T-cell (primary cell): ENCODE measurements at regions not wholly inside any gene's neighbourhood (a gene's known extent, or its start where the extent isn't known, plus 50 kb on each side); places are given as distances from the start of the nearest gene placed in this dataset.
A peak's percentile ranks its signal among the peaks of the same experiment; 100 is the strongest.

Experiments used
- ATAC-seq, 4 experiments: fragments of 200-7000 bp in 3 of 4; fragments of 150-1000 bp in 1 of 4; cut with Tn5 transposase; replicated peaks in 1 of 4; 1 replicate in 3 of 4; 2 replicates in 1 of 4; pipeline ENCODE4 v1.10.0; 2021; ENCODE audit warnings: moderate library complexity in 3 of 4, mild to moderate bottlenecking in 2 of 4, moderate number of reproducible peaks in 1 of 4
- CTCF ChIA-PET, 2 donors: fragments of 300-600 bp; sonication (Branson Sonifier 250); formaldehyde crosslinking; loops; one replicate each; lab custom pipeline; 2022; ENCODE audit warnings: antibody characterized with exemption in 2 of 2; lab: Charles Lee
- POLR2A ChIA-PET, 2 donors: fragments of 300-600 bp; sonication (Branson Sonifier 250); formaldehyde crosslinking; loops; one replicate each; lab custom pipeline; 2022; ENCODE audit warnings: antibody characterized with exemption in 2 of 2; lab: Charles Lee
- DNase-seq, 35 experiments: peaks; one replicate each; pipeline versions ENCODE4 v3.0.0 to v3.0.0-alpha.2; 2013 to 2023
- H3K27ac ChIP-seq: one replicate; pipeline ENCODE4 v1.5.1; 2013; ENCODE audit warnings: low read length
- H3K27me3 ChIP-seq, 2 experiments: replicated peaks in 1 of 2; 1 replicate in 1 of 2; 2 replicates in 1 of 2; pipeline versions ENCODE4 v1.6.1 to v1.7.0; 2013; ENCODE audit warnings: low read length in 1 of 2, mixed read lengths in 1 of 2; ENCODE audit not compliant: control insufficient read depth in 2 of 2, insufficient read depth in 2 of 2; ENCODE audit errors: extremely low read depth in 1 of 2
- H3K36me3 ChIP-seq, 2 donors: 1 replicate in 1 of 2; 2 replicates in 1 of 2; pipeline versions ENCODE4 v1.6.1 to v1.7.0; 2013; ENCODE audit warnings: low read length in 1 of 2; ENCODE audit not compliant: control insufficient read depth in 2 of 2, insufficient read depth in 1 of 2; ENCODE audit errors: extremely low read depth in 1 of 2
- H3K4me1 ChIP-seq, 2 experiments: 1 replicate in 1 of 2; 2 replicates in 1 of 2; pipeline versions ENCODE4 v1.6.1 to v1.7.0; 2013; ENCODE audit warnings: low read length in 2 of 2, mixed read lengths in 1 of 2; ENCODE audit not compliant: insufficient read depth in 2 of 2, control insufficient read depth in 1 of 2; ENCODE audit errors: extremely low read depth in 1 of 2
- H3K4me3 ChIP-seq, 2 donors: 1 replicate in 1 of 2; 2 replicates in 1 of 2; pipeline versions ENCODE4 v1.5.1 to v1.7.0; 2013; ENCODE audit warnings: mild to moderate bottlenecking in 2 of 2, low read length in 1 of 2, moderate library complexity in 1 of 2; ENCODE audit not compliant: control insufficient read depth in 1 of 2; ENCODE audit errors: extremely low read depth in 1 of 2
- H3K9me3 ChIP-seq: 2 replicates; pipeline ENCODE4 v1.7.0; 2013
- H3K27ac Mint-ChIP-seq, 2 donors: one replicate each; pipeline ENCODE4 v1.8.0; 2020 to 2021; ENCODE audit warnings: mild to moderate bottlenecking in 2 of 2, mixed read lengths in 2 of 2
- H3K27me3 Mint-ChIP-seq, 2 donors: one replicate each; pipeline ENCODE4 v1.8.0; 2021 to 2022; ENCODE audit warnings: mixed read lengths in 2 of 2
- H3K36me3 Mint-ChIP-seq: one replicate; pipeline ENCODE4 v1.8.0; 2021; ENCODE audit warnings: mixed read lengths
- H3K4me1 Mint-ChIP-seq, 3 donors: one replicate each; pipeline ENCODE4 v1.8.0; 2020 to 2022; ENCODE audit warnings: mixed read lengths in 3 of 3, mild to moderate bottlenecking in 1 of 3
- H3K4me3 Mint-ChIP-seq, 3 donors: one replicate each; pipeline ENCODE4 v1.8.0; 2020 to 2022; ENCODE audit warnings: mild to moderate bottlenecking in 3 of 3, mixed read lengths in 3 of 3, moderate library complexity in 3 of 3
- H3K9me3 Mint-ChIP-seq, 3 donors: one replicate each; pipeline ENCODE4 v1.8.0; 2020 to 2022; ENCODE audit warnings: mixed read lengths in 3 of 3
- WGBS: methylation state at CpG from one replicate; pipeline ENCODE4 v1.1.5; 2013; ENCODE audit warnings: missing lambda C conversion rate; ENCODE audit not compliant: insufficient coverage; 5-methylcytosine and 5-hydroxymethylcytosine counted together

DNA sequence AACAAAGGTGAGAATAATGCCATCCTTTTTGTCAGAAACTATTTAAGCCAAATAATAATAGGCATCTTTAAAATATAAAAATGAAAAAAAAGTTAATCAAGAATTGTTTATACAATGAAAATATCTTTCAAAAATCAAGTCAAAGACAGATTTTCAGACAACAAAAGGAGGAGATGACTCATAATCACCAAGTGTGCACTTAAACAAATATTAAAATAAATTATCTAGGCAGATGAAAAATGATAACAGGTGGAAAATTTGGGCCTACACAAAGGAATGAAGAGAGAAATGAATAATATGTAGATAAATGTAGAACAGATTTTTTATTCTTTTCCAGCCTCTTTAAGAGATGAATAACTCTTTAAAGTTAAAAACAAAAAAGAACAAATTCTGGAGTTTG is 250.0 kb upstream of the PLEKHG7 start:
- no peaks in the 10 kb centered on the region for H3K9me3 ChIP-seq
- H3K4me3 ChIP-seq, result no peak overlapping the region
- no peak overlapping the region for H3K27ac ChIP-seq
- H3K4me1 Mint-ChIP-seq, result peaks cover 0 to 7% (median 0%) of the 10 kb centered on the region in 3 donors
- peaks cover 0 to 23% (median 20%) of the 10 kb centered on the region in 3 donors for H3K9me3 Mint-ChIP-seq
- POLR2A ChIA-PET, result interaction anchor here in 1 of 2 donors (0.6 kb wide), 1 partner anchor 11 kb away, joined by 5 read pairs; no protein-coding TSS in a partner anchor
- CTCF ChIA-PET, result no interaction called here
- H3K36me3 ChIP-seq, result no peaks in the 10 kb centered on the region
- H3K27me3 Mint-ChIP-seq, result no peaks in the 10 kb centered on the region
- H3K27ac Mint-ChIP-seq, result no peak overlapping the region
- ATAC-seq (no peak), DNase-seq (no peak)
- no peaks in the 10 kb centered on the region for H3K4me1 ChIP-seq
- H3K36me3 Mint-ChIP-seq, result peaks cover 5% of the 10 kb centered on the region
- H3K4me3 Mint-ChIP-seq, result no peak overlapping the region
- no peaks in the 10 kb centered on the region for H3K27me3 ChIP-seq

GRCh38 chr12:92446083-92446460 is 256.7 kb upstream of the PLEKHG7 start:
- DNase-seq (no peak), ATAC-seq (no peak)
- H3K27me3 ChIP-seq, result no peaks in the 10 kb centered on the region
- POLR2A ChIA-PET, result no interaction called here
- no peak overlapping the region for H3K27ac Mint-ChIP-seq
- H3K27me3 Mint-ChIP-seq, result no peaks in the 10 kb centered on the region
- peaks cover 0 to 2% of the 10 kb centered on the region in 2 experiments for H3K4me1 ChIP-seq
- no peaks in the 10 kb centered on the region for H3K36me3 Mint-ChIP-seq
- H3K9me3 Mint-ChIP-seq, result peaks cover 0 to 11% (median 3%) of the 10 kb centered on the region in 3 donors
- H3K4me3 ChIP-seq, result no peak overlapping the region
- no peak overlapping the region for H3K27ac ChIP-seq
- H3K4me3 Mint-ChIP-seq, result no peak overlapping the region
- CTCF ChIA-PET, result no interaction called here
- H3K9me3 ChIP-seq, result no peaks in the 10 kb centered on the region
- H3K4me1 Mint-ChIP-seq, result peaks cover 20 to 42% (median 32%) of the 10 kb centered on the region in 3 donors
- no peaks in the 10 kb centered on the region for H3K36me3 ChIP-seq
- WGBS, result no CpG with 5 or more reads among the region's 1 CpG

GRCh38 chr12:92445253-92446082 is 257.3 kb upstream of the PLEKHG7 start:
- Histone ChIP-seq H3K4me1 (peaks cover 0 to 2% of the 10 kb centered on the region in 2 experiments), H3K27me3 (no peaks in the 10 kb centered on the region), H3K36me3 (no peaks in the 10 kb centered on the region), H3K9me3 (no peaks in the 10 kb centered on the region), H3K4me3 (no peak overlapping the region), H3K27ac (no peak overlapping the region)
- peak overlapping the region in 1 of 2 donors; percentile 47 for H3K27ac Mint-ChIP-seq
- H3K4me3 Mint-ChIP-seq, result peak overlapping the region in 1 of 3 donors; percentile 12
- ChIA-PET CTCF (no interaction called here), POLR2A (no interaction called here)
- no peaks in the 10 kb centered on the region for H3K27me3 Mint-ChIP-seq
- peak in 3 of 4 experiments; percentile 29 to 36 (median 30) for ATAC-seq
- 69% methylated on average over 7 of the region's 10 CpGs for WGBS
- peaks cover 20 to 44% (median 32%) of the 10 kb centered on the region in 3 donors for H3K4me1 Mint-ChIP-seq
- peak in 1 of 35 experiments; percentile 34 for DNase-seq
- H3K9me3 Mint-ChIP-seq, result peaks cover 0 to 7% (median 0%) of the 10 kb centered on the region in 3 donors
- no peaks in the 10 kb centered on the region for H3K36me3 Mint-ChIP-seq

GRCh38 chr12:92444763-92445162 is 258.0 kb upstream of the PLEKHG7 start:
- Mint-ChIP-seq H3K4me3 (no peak overlapping the region), H3K27ac (peak overlapping the region in 1 of 2 donors; percentile 19), H3K36me3 (no peaks in the 10 kb centered on the region), H3K9me3 (peaks cover 0 to 9% (median 0%) of the 10 kb centered on the region in 3 donors), H3K4me1 (peaks cover 20 to 48% (median 32%) of the 10 kb centered on the region in 3 donors), H3K27me3 (no peaks in the 10 kb centered on the region)
- Histone ChIP-seq H3K9me3 (no peaks in the 10 kb centered on the region), H3K36me3 (no peaks in the 10 kb centered on the region), H3K27ac (no peak overlapping the region), H3K27me3 (no peaks in the 10 kb centered on the region), H3K4me3 (no peak overlapping the region), H3K4me1 (peaks cover 0 to 2% of the 10 kb centered on the region in 2 experiments)
- ChIA-PET POLR2A (no interaction called here), CTCF (no interaction called here)
- ATAC-seq (no peak), DNase-seq (peak in 1 of 35 experiments; percentile 33)
- 80% methylated on average over 9 of the region's 9 CpGs for WGBS

DNA sequence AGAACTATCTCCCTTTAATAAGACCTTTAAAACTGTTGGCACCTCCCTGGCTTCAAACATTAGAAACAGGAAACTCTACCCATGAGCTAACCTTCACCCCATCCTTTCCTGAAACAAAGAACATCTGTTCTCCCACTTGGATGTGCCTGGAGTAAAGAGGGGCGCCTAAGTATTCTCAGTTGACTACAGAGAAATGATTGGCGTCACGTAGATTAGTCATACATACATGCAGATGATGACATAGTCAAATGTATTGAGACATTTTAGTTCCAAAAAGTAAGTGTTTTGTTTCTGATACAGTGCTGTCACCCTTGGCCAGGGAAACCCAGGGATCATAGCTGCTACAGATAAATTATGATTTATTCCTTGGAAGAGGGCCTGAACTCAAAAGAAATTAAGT is 260.0 kb upstream of the PLEKHG7 start:
- Histone ChIP-seq H3K36me3 (no peaks in the 10 kb centered on the region), H3K4me3 (no peak overlapping the region), H3K4me1 (peaks cover 0 to 2% of the 10 kb centered on the region in 2 experiments), H3K27me3 (no peaks in the 10 kb centered on the region), H3K27ac (no peak overlapping the region), H3K9me3 (no peaks in the 10 kb centered on the region)
- ATAC-seq (no peak), DNase-seq (no peak)
- H3K4me3 Mint-ChIP-seq, result no peak overlapping the region
- no peaks in the 10 kb centered on the region for H3K27me3 Mint-ChIP-seq
- WGBS, result 87% methylated on average over 3 of the region's 3 CpGs
- peaks cover 0 to 9% (median 0%) of the 10 kb centered on the region in 3 donors for H3K9me3 Mint-ChIP-seq
- H3K36me3 Mint-ChIP-seq, result no peaks in the 10 kb centered on the region
- ChIA-PET CTCF (no interaction called here), POLR2A (no interaction called here)
- H3K27ac Mint-ChIP-seq, result no peak overlapping the region
- H3K4me1 Mint-ChIP-seq, result peaks cover 20 to 63% (median 33%) of the 10 kb centered on the region in 3 donors

GRCh38 chr12:92440072-92440471 is 262.7 kb upstream of the PLEKHG7 start:
- no peaks in the 10 kb centered on the region for H3K9me3 ChIP-seq
- H3K27ac ChIP-seq, result no peak overlapping the region
- H3K27me3 ChIP-seq, result no peaks in the 10 kb centered on the region
- no peaks in the 10 kb centered on the region for H3K36me3 ChIP-seq
- H3K9me3 Mint-ChIP-seq, result peaks cover 0 to 7% (median 0%) of the 10 kb centered on the region in 3 donors
- CTCF ChIA-PET, result no interaction called here
- peaks cover 16 to 54% (median 27%) of the 10 kb centered on the region in 3 donors for H3K4me1 Mint-ChIP-seq
- no peaks in the 10 kb centered on the region for H3K36me3 Mint-ChIP-seq
- ATAC-seq, result no peak
- POLR2A ChIA-PET, result interaction anchor here in 1 of 2 donors (0.6 kb wide), 1 partner anchor 165 kb away, joined by 3 read pairs; no protein-coding TSS in a partner anchor
- no peak overlapping the region for H3K27ac Mint-ChIP-seq
- DNase-seq, result no peak
- H3K4me3 Mint-ChIP-seq, result no peak overlapping the region
- WGBS, result no CpG with 5 or more reads among the region's 4 CpGs
- H3K27me3 Mint-ChIP-seq, result no peaks in the 10 kb centered on the region
- H3K4me3 ChIP-seq, result no peak overlapping the region
- H3K4me1 ChIP-seq, result no peaks in the 10 kb centered on the region
